ENCODE measurements at regions not wholly inside any gene's neighbourhood (a gene's known extent, or its start where the extent isn't known, plus 50 kb on each side); places are given as distances from the start of the nearest gene placed in this dataset.

- TF ChIP-seq POLR2AphosphoS5 (IDR thresholded peaks at IDR 0.05; ENCODE audit: borderline replicate concordance, low read depth, low read length): no peak
- no peak for TF ChIP-seq FOXP2 (optimal IDR thresholded peaks at IDR 0.05; ENCODE audit: control extremely low read depth, extremely low read length, insufficient read depth)
- no peak for TF ChIP-seq EZH2 (IDR thresholded peaks at IDR 0.05)
Observed at GRCh38 chr20:57065646-57066045, 200.8 kb downstream of the BMP7 start.
